ENCODE measurements at regions not wholly inside any gene's neighbourhood (a gene's known extent, or its start where the extent isn't known, plus 50 kb on each side); places are given as distances from the start of the nearest gene placed in this dataset.

- no peak for TF ChIP-seq CTCF (IDR thresholded peaks at IDR 0.05; ENCODE audit: borderline replicate concordance, control extremely low read depth, extremely low read depth, insufficient read depth, missing control alignments)
- no peak for DNase-seq (ENCODE audit: low spot score)
Observed at GRCh38 chr5:73311291-73312110, 137.1 kb downstream of the FOXD1 start.

GRCh38 chr5:73307645-73308355 lies 134.8 kb downstream of the TMEM174 start:
- no peak for TF ChIP-seq CTCF (IDR thresholded peaks at IDR 0.05; ENCODE audit: borderline replicate concordance, control extremely low read depth, extremely low read depth, insufficient read depth, missing control alignments)
- no peak for DNase-seq (ENCODE audit: low spot score)
- in situ Hi-C loops (cut with MboI; ENCODE audit: low sequenced_read_pairs, unreplicated experiment), result loop anchor here (10.0 kb wide), 1 partner anchor 137 kb away; the partner anchor contains the start of gene FOXD1

More at GRCh38 chr5:73311291-73312110, 137.1 kb downstream of the FOXD1 start:
- in situ Hi-C loops (cut with MboI; ENCODE audit: low sequenced_read_pairs, unreplicated experiment), result no loop called here

GRCh38 chr5:73306741-73307275 lies 133.8 kb downstream of the TMEM174 start:
- TF ChIP-seq CTCF (IDR thresholded peaks at IDR 0.05; ENCODE audit: borderline replicate concordance, control extremely low read depth, extremely low read depth, insufficient read depth, missing control alignments), result no peak
- no peak for DNase-seq (ENCODE audit: low spot score)
- in situ Hi-C loops (cut with MboI; ENCODE audit: low sequenced_read_pairs, unreplicated experiment), result loop anchor here (10.0 kb wide), 1 partner anchor 138 kb away; the partner anchor contains the start of gene FOXD1

GRCh38 chr5:73306078-73306719 lies 133.2 kb downstream of the TMEM174 start:
- no peak for DNase-seq (ENCODE audit: low spot score)
- TF ChIP-seq CTCF (IDR thresholded peaks at IDR 0.05; ENCODE audit: borderline replicate concordance, control extremely low read depth, extremely low read depth, insufficient read depth, missing control alignments), result no peak
- in situ Hi-C loops (cut with MboI; ENCODE audit: low sequenced_read_pairs, unreplicated experiment), result loop anchor here (10.0 kb wide), 1 partner anchor 139 kb away; the partner anchor contains the start of gene FOXD1

- no peak for TF ChIP-seq CTCF (IDR thresholded peaks at IDR 0.05; ENCODE audit: borderline replicate concordance, control extremely low read depth, extremely low read depth, insufficient read depth, missing control alignments)
- in situ Hi-C loops (cut with MboI; ENCODE audit: low sequenced_read_pairs, unreplicated experiment), result loop anchor here (10.0 kb wide), 1 partner anchor 139 kb away; the partner anchor contains the start of gene FOXD1
- DNase-seq (ENCODE audit: low spot score), result no peak
Observed at GRCh38 chr5:73305386-73305785, 132.4 kb downstream of the TMEM174 start.

GRCh38 chr5:73304381-73304780 lies 131.4 kb downstream of the TMEM174 start:
- in situ Hi-C loops (cut with MboI; ENCODE audit: low sequenced_read_pairs, unreplicated experiment), result loop anchor here (10.0 kb wide), 1 partner anchor 140 kb away; the partner anchor contains the start of gene FOXD1
- no peak for TF ChIP-seq CTCF (IDR thresholded peaks at IDR 0.05; ENCODE audit: borderline replicate concordance, control extremely low read depth, extremely low read depth, insufficient read depth, missing control alignments)
- no peak for DNase-seq (ENCODE audit: low spot score)

All from GM13976 (cell line).